Ascending aorta (tissue), 2 donors: ENCODE measurements at regions not wholly inside any gene's neighbourhood (a gene's known extent, or its start where the extent isn't known, plus 50 kb on each side); places are given as distances from the start of the nearest gene placed in this dataset.

Experiments
- DNase-seq, 2 donors: peaks; one replicate each; pipeline ENCODE4 v3.0.0-alpha.2; 2019; ENCODE audit warnings: low spot score in 2 of 2
- H3K27ac ChIP-seq, 2 donors: fragments of 200-600 bp; sonication (generic); one replicate each; pipeline ENCODE4 v1.5.1; 2016 to 2017; ENCODE audit warnings: mild to moderate bottlenecking in 1 of 2
- H3K27me3 ChIP-seq: fragments of 200-600 bp; sonication (generic); one replicate; pipeline ENCODE4 v1.5.1; 2017
- H3K36me3 ChIP-seq, 2 donors: fragments of 200-600 bp; sonication (generic); one replicate each; pipeline ENCODE4 v1.5.1; 2016
- H3K4me1 ChIP-seq, 2 donors: fragments of 200-600 bp; sonication (generic); one replicate each; pipeline ENCODE4 v1.5.1; 2016 to 2017; ENCODE audit warnings: mild to moderate bottlenecking in 1 of 2
- H3K4me3 ChIP-seq, 2 donors: fragments of 200-600 bp; sonication (generic); one replicate each; pipeline ENCODE4 v1.5.1; 2016 to 2017; ENCODE audit warnings: mild to moderate bottlenecking in 1 of 2
- H3K9me3 ChIP-seq, 2 donors: fragments of 200-600 bp; sonication (generic); one replicate each; pipeline ENCODE4 v1.5.1; 2016
- intact Hi-C: fragments of 100-400 bp; cut with DNase I; formaldehyde crosslinking; loops from one replicate; pipeline ENCODE4 v1.15.1; 2023
- TF ChIP-seq, protein P1 (sequence below), 3 experiments: fragments of 200-600 bp in 2 of 3; fragments of 450-650 bp in 1 of 3; sonication (generic) in 2 of 3; IDR thresholded peaks; one replicate each; pipeline ENCODE4 v1.5.1; 2016 to 2019; ENCODE audit warnings: antibody characterized with exemption in 3 of 3, mild to moderate bottlenecking in 1 of 3, moderate library complexity in 1 of 3

DNA sequence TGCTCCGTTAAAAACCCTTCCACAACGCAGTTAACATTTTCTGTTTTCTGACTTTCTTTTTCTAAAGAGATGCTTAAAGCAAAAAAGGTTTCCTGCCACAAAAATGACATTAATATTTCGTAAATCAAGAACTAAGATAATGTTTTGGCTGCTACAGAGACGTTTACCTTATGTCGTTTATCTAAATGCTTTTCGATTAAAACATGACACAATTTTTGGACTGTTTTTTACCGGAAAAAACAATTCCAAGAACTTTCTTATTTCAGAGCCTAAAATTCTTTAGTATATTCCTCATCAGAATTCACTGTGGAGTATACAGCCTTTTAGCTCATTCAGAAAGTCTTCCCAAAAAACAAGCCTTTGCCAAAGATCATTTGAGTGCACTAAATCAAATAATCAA lies 278.0 kb upstream of the TCF4 start:
- no peaks in the 10 kb centered on the region for H3K4me1 ChIP-seq
- intact Hi-C loops = loop anchor here (10.0 kb wide), 2 partner anchors 461 to 521 kb away; no protein-coding TSS in a partner anchor
- no peaks in the 10 kb centered on the region for H3K27me3 ChIP-seq
- H3K4me3 ChIP-seq = no peak overlapping the region
- TF ChIP-seq, protein P1, sequence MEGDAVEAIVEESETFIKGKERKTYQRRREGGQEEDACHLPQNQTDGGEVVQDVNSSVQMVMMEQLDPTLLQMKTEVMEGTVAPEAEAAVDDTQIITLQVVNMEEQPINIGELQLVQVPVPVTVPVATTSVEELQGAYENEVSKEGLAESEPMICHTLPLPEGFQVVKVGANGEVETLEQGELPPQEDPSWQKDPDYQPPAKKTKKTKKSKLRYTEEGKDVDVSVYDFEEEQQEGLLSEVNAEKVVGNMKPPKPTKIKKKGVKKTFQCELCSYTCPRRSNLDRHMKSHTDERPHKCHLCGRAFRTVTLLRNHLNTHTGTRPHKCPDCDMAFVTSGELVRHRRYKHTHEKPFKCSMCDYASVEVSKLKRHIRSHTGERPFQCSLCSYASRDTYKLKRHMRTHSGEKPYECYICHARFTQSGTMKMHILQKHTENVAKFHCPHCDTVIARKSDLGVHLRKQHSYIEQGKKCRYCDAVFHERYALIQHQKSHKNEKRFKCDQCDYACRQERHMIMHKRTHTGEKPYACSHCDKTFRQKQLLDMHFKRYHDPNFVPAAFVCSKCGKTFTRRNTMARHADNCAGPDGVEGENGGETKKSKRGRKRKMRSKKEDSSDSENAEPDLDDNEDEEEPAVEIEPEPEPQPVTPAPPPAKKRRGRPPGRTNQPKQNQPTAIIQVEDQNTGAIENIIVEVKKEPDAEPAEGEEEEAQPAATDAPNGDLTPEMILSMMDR (IDR thresholded peaks at IDR 0.05) = no peak
- H3K36me3 ChIP-seq = no peaks in the 10 kb centered on the region
- no peaks in the 10 kb centered on the region for H3K9me3 ChIP-seq
- no peak overlapping the region for H3K27ac ChIP-seq
- no peak for DNase-seq

DNA sequence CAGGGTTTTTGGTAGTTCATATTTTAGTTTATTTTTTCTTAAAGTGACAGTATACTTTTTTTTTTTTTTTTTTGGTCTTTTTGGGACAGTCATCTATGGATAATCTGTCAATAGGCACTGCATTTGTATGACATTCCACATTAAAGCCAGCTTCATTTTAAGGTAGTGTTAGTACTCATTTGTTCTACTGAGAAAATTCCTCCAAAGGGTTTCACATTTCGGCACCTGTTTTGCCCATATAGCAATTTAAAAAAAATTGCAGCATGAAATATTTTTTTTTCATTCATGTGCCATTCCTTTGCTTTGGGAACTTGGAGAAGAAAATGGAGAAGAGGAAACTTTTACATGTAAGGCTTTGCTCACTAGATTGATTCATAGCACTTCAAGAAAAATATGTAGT lies 276.3 kb upstream of the TCF4 start:
- H3K9me3 ChIP-seq = no peaks in the 10 kb centered on the region
- intact Hi-C loops = loop anchor here (5.0 to 10.0 kb wide), 3 partner anchors 459 to 632 kb away; no protein-coding TSS in a partner anchor
- no peaks in the 10 kb centered on the region for H3K27me3 ChIP-seq
- H3K27ac ChIP-seq = no peak overlapping the region
- H3K4me3 ChIP-seq = no peak overlapping the region
- H3K4me1 ChIP-seq = no peaks in the 10 kb centered on the region
- H3K36me3 ChIP-seq = no peaks in the 10 kb centered on the region
- TF ChIP-seq, protein P1 (IDR thresholded peaks at IDR 0.05) = no peak
- DNase-seq = no peak

DNA sequence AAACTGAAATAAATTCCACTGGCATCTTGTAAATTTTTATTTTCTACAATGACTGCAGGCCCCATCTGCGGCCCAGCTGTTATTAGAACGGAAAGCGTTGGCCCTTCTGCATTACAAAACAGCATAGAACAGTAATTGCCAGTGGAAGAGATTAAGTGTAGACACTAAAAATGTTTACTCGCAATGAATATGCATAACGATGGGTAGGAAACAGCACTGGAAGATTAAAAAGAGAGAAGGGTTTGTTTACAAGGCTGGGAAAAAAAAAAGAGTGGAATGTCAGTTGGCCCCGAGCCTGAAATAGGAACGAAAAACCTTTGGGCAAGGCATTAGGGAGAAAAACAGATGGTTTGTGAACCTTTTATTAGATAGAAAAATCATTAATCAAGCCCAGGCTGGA lies 275.9 kb upstream of the TCF4 start:
- H3K27ac ChIP-seq = no peak overlapping the region
- no peak for DNase-seq

DNA sequence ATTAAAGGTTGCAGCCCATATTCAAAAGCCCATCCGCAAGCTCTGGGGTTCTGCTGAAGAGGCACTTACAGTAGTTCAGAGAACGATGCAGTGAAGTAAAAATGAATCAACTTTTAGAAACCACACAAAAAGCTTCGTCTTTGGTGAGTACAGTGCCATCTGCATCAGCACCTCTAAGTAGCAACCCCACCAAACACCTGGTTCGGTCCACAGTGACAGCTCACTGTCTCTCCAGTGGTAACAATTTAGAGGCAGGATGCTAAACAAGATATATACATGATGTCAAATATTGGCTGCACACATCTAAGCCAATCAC lies 275.4 kb upstream of the TCF4 start:
- H3K27me3 ChIP-seq = no peaks in the 10 kb centered on the region
- no peaks in the 10 kb centered on the region for H3K36me3 ChIP-seq
- TF ChIP-seq, protein P1 (IDR thresholded peaks at IDR 0.05) = no peak
- DNase-seq = no peak
- no peak overlapping the region for H3K27ac ChIP-seq
- intact Hi-C loops = loop anchor here (5.0 to 10.0 kb wide), 3 partner anchors 459 to 631 kb away; no protein-coding TSS in a partner anchor
- no peak overlapping the region for H3K4me3 ChIP-seq
- H3K9me3 ChIP-seq = no peaks in the 10 kb centered on the region
- H3K4me1 ChIP-seq = no peaks in the 10 kb centered on the region

More for the DNA sequence above, 275.9 kb upstream of the TCF4 start:
- Histone ChIP-seq H3K4me3 (no peak overlapping the region), H3K4me1 (no peaks in the 10 kb centered on the region), H3K27me3 (no peaks in the 10 kb centered on the region), H3K36me3 (no peaks in the 10 kb centered on the region), H3K9me3 (no peaks in the 10 kb centered on the region)
- intact Hi-C loops = loop anchor here (5.0 to 10.0 kb wide), 3 partner anchors 459 to 632 kb away; no protein-coding TSS in a partner anchor
- TF ChIP-seq, protein P1 (IDR thresholded peaks at IDR 0.05) = no peak

DNA sequence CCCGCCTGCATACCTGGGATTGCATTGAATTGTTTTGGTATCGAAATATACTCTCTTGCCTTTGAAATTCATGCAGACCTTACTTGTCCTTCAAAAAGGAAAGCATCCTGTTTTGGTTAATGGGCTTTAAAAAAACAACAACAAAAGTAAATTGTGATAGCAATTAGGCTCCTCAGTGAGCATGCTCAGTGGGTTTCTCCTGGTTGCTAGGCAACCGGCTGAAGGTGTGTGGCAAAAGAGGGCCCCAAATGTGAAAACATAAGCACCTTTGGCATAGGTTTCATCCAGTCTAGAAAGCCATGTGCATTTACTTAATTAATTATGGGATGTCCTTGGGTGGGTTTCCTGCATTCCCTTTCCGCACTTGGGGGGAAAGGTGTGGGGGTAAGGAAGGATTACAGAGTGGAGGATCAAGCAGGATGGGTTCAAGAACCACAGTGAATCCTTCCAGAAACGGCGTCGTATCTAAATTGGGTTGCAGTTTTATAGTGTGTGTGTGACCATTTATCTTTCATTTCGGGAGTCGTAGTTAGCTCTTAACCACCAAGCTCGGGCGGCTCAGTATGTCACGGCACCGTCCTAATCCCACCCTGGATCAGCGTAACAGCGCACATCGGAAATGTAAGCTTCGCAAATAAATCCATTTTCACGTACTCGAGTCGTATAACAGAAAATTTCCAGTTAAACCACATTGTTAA lies 274.9 kb upstream of the TCF4 start:
- intact Hi-C loops = loop anchor here (5.0 to 10.0 kb wide), 3 partner anchors 458 to 631 kb away; no protein-coding TSS in a partner anchor
- H3K27ac ChIP-seq = no peak overlapping the region

More for the DNA sequence above, 274.9 kb upstream of the TCF4 start:
- Histone ChIP-seq H3K27me3 (no peaks in the 10 kb centered on the region), H3K4me3 (no peak overlapping the region), H3K4me1 (no peaks in the 10 kb centered on the region), H3K36me3 (no peaks in the 10 kb centered on the region), H3K9me3 (no peaks in the 10 kb centered on the region)
- TF ChIP-seq, protein P1 (IDR thresholded peaks at IDR 0.05) = no peak
- no peak for DNase-seq
